Esophagus muscularis mucosa (tissue), 4 donors: ENCODE measurements at regions not wholly inside any gene's neighbourhood (a gene's known extent, or its start where the extent isn't known, plus 50 kb on each side); places are given as distances from the start of the nearest gene placed in this dataset.

ENCODE experiments used
- CTCF ChIP-seq, 3 experiments: fragments of 200-600 bp in 2 of 3; fragments of 450-650 bp in 1 of 3; sonication (generic) in 2 of 3; IDR thresholded peaks; one replicate each; pipeline ENCODE4 v1.5.1; 2017 to 2019; ENCODE audit warnings: antibody characterized with exemption in 3 of 3, mild to moderate bottlenecking in 2 of 3, moderate library complexity in 1 of 3
- EP300 ChIP-seq: sonication (generic); formaldehyde crosslinking; IDR thresholded peaks from one replicate; pipeline ENCODE4 v1.6.1; 2017; ENCODE audit warnings: antibody characterized with exemption
- POLR2A ChIP-seq: fragments of 450-650 bp; IDR thresholded peaks from one replicate; pipeline ENCODE4 v1.6.1; 2017; ENCODE audit warnings: antibody characterized with exemption, moderate library complexity, mild to moderate bottlenecking, low read depth

- TF ChIP-seq EP300: no peak
- TF ChIP-seq POLR2A: no peak
- TF ChIP-seq CTCF (IDR thresholded peaks at IDR 0.05): no peak
Observed at GRCh38 chr7:84817016-84817415, 369.8 kb downstream of the SEMA3D start.
